HG03064 (cell line): ENCODE measurements at regions not wholly inside any gene's neighbourhood (a gene's known extent, or its start where the extent isn't known, plus 50 kb on each side); places are given as distances from the start of the nearest gene placed in this dataset.

Experiments
- ATAC-seq: cut with Tn5 transposase; IDR thresholded peaks from one replicate; pipeline ENCODE4 v1.9.1; 2021; ENCODE audit warnings: low read depth; ENCODE audit not compliant: unreplicated experiment

DNA sequence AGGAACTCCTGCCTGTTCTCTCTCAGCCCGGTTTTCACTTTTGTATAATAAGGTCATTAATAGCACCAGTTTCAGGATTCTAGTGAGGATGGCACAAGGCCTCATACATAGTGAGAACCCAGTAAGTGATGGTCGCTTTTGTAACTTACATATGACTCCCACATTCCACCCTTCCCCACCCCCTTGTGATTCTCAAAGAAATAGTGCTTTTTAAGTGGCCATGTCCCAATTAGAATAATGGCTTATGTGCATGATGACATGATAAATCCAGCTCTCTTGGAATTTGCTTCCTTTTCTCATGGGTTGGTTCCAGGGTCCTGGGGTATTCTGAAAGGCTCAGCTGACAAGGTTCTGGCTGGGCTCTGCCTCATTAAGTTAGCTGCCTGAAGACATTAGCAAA, 189.9 kb downstream of the URB2 start:
- ATAC-seq, result no peak

DNA sequence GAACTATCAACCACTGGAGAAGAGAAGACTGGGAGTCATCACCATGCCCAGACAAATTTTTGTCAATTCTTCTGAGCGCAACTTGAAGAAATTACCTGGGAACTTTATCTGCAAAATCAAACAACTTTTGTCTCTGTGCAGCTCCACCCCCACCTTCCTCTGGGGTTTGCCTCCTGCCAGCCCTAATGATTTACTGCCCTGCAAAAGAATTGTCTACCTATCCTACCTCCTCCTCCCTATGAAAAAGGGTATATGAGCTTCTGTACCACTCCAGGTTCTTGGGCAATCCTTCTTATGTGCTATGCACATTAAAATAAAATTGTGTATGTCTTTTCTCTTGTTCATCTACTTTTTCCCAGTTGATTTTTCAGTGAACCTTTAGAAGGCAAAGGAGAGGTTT, 191.9 kb downstream of the URB2 start:
- no peak for ATAC-seq

- no peak for ATAC-seq
Measured at GRCh38 chr1:229819091-229819490, 193.0 kb downstream of the URB2 start.

GRCh38 chr1:229822026-229822425, 196.0 kb downstream of the URB2 start:
- no peak for ATAC-seq

- ATAC-seq, result no peak
Measured at GRCh38 chr1:229825042-229825441, 199.0 kb downstream of the URB2 start.

DNA sequence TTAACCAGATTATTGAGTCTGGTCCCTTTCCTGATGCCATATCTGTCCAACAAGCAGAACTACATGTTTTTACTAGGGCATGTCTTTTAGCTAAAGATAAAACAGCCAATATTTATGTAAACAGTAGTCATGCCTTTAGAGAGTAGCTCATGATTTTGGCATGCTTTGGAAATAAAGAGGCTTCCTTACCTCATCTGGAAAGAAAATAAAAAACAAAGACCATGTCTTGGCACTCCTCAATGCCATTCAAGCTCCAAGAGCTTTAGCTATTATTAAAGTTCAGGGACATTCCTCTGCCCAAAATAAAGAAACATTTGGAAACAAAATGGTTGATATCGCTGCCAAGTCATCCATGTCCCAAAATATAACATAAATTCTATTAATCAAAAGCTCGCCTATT, 202.4 kb downstream of the URB2 start:
- ATAC-seq, result no peak

DNA sequence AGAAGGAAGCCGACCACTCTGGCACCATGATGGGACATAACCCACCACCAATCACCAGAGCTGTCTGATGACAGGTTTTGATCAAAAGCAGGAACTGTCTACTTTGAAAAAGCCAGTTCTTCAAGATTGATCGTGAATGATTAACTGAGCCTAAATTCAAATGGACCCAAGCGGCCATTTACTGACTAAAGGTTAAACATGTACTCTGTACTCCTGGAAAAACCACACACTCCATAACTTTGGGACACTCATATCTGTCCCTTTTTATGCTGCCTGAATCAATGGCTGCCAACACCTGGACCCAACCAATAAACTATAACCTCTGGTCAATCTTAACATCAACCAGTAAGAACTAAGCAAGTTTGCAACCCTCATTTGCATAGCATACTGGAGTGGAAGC, 206.6 kb downstream of the URB2 start:
- ATAC-seq, result no peak

DNA sequence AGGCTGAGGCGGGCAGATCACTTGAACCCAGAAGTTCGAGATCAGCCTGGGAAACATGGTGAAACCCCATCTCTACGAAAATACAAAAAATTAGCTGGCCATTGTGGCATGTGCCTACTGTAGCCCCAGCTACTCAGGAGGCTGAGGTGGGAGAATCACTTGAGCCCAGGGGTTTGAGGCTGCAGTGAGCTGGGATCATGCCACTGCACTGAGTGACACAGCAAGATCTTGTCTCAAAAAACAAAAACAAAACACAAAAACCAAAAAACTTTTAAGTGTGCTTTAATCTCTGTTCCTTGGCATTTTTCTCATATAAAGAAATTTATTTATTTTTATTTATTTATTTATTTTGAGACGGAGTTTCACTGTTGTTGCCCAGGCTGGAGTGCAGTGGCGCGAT, 208.2 kb downstream of the URB2 start:
- no peak for ATAC-seq

DNA sequence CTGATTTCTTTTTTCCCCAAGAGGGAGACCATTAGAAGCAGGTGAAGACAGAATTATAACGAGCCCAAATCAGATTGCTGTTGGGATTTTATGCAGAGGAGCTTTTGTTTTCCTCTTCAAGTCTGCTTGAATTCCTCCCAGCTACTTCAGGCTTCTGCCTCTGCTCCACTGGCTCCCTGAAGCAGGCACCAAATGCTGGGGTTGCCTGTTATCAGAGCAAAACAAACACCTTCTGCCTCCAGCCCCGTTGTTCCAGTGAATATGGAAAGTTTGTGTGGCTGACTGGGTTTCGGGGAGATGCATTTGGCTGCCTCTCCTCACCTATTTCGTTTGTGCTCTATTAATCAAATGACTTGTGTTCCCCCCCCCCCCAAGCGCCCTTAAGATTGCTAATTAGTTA, 209.2 kb downstream of the URB2 start:
- no peak for ATAC-seq

DNA sequence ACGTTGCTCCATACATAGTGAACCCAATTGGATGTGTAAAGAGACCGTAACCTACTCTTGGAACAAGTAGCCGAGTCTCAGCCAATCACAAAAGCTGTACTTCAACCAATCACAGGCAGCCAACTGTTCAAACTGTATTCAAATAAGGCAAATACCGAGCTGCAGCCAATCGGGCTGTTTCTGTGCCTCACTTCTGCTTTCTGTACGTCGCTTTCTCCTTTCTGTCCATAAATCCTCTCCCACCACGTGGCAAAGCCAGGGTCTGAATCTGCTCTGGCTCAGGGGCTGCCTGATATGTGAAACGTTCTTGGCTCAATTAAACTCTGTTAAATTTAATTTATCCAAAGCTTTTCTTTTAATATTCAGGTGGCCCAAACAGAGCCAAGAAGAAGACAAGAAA, 210.3 kb downstream of the URB2 start:
- ATAC-seq, result no peak

DNA sequence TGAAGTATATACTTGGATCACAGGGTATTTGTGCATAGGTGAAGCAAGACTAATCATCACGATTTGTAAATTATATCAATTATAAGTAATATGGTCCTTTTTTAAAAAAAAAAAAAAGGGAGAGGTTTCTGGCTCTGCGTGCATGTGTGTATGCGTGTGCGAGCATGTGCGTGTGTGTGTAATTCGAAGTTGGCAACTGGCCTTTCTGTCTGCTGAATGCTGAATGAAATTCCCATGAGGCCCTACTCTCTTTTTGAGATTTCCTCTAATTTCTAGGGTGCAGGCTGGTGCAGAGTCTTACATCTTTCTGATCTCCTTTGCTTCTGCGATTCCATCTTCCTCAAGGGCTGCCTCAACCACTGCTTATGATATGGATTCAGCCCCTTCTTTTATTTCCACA, 212.2 kb downstream of the URB2 start:
- ATAC-seq, result no peak

GRCh38 chr1:229839800-229840199, 213.8 kb downstream of the URB2 start:
- no peak for ATAC-seq

- ATAC-seq, result no peak
Measured at GRCh38 chr1:229841230-229841629, 215.2 kb downstream of the URB2 start.

DNA sequence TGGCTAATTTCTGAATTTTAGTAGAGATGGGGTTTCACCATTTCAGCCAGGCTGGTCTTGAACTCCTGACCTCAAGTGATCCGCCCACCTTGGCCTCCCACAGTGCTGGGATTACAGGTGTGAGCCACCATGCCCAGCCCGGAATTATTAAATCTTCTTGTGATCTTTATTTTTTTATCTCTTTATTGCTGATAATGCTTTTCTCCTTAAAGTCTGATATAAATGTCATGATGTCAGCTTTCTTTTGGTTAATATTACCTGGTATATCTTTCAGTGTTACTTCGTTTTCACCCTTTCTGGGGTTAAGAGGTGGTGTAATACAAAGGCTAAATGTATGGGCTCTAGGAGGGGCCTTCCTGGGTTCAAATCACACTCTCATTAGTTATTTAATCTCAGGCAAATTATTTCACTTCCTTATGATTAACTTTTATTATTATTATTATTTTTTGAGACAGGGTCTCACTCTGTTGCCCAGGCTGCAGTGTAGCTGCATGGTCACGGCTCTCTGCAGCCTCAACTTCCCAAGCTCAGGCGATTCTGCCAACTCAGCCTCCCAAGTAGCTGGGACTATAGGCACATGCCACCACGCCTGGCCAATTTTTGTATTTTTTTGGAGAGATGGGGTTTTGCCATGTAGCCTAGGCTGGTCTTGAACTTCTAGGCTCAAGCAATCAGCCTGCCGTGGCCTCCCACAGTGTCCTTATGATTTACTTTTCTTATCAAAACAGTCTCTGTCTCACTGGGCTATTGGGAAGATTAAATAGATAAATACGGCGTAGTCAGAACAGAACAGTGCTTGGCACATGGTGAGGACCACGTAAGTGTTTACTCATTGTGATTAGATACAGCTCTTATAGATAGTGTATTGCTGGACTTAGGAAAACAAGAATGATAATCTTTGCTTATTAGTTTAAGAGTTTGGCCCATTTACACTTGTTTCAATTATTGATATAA, 216.5 kb downstream of the URB2 start:
- ATAC-seq, result no peak

GRCh38 chr1:229843627-229844238, 217.7 kb downstream of the URB2 start:
- no peak for ATAC-seq

- ATAC-seq, result no peak
Measured at GRCh38 chr1:229844675-229845074, 218.6 kb downstream of the URB2 start.

DNA sequence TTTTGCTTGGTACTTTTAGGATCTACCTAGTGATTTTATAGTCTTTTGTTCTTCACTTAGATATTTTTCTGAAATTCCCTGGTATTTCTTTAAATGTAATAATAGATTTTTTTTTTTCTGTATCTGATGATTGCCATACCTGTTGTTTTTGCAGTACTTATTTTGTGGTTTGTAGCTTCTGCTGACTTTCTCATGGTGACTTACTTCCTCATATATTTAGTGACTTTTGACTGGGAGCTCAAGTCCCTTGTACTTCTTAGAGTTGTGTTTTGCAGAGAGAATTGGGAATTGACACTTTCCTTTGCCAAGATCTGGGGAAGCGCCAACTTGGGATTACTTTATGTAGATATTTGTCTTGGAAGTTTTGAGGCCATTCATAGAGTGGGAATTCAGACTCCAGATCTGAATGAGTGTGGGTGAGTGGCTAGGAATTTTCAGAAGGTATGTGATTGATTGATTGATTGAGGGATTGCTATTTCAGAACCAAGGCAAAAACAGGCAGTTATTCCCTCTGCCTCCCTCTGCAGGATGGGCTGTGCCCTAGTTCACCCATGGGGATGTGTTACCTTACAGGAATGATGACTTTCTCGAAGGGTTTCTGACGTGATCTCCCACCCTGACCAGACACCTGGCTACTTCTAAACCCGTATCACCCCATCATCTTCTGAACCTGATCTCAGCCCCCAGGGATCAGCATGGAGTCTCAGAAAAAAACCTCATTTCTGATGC, 219.5 kb downstream of the URB2 start:
- ATAC-seq, result no peak

DNA sequence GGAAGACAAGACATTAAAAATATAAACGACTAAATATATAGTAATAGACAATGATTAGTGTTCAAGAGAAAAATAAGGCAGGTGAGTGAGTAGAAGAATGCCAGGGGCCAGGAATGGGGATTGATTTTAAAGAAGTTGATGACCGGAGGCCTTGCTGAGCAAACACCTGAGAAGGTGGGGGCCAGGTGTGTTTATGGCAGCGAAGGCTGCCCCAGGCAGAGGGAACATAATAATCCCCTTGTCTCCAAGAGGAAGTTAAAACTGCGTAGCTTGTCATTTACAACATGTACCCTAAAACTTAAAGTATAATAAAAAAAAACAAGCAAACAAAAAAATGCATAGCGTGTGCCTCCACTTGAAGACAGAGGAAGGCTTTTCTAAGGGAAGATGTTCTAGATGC, 220.3 kb downstream of the URB2 start:
- no peak for ATAC-seq

DNA sequence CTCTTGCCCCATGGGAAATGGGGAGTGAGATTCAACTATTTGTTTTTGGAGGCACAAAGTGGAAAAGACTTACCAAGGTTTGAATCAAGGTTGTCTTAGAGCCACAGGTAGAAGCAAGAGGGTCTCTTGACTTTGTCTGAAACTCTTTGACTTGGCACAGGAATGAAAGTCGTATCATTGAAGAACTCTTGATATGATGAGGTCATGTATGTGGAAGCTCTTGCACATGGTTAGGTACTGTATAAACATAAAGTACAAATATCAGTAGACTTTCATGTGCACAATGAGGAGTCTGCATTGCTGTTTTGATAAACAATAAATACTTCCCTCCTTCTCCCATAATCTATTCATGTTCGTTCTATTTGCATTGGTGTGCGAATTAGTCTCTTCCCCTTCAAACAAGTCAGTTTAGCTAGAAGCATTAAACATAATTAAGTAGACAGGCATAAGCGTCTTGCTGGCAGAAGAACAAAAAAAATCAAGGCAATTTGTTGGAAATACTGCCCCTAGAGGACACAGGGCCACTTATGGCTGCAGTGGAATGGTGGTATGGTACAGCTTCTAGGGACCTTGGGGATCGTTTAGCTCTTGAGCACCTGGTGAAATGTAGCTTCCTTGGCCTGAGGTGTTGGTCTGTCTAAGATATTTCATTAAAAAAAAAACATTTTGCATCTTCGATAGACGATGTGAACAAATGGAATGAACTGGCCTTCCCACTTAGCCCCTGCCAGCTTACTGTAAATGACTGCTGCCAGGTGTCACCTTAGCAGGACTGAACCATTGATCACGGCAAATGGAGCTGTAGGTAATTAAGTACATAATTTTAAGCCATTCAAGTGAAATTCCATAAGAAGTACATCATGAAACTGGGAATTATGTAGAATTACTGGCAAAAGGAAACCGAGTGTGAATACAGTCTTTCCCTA, 218.0 kb upstream of the GALNT2 start:
- ATAC-seq, result no peak

- no peak for ATAC-seq
Measured at GRCh38 chr1:229851511-229851910, 215.5 kb upstream of the GALNT2 start.
